Left cardiac atrium (tissue), 4 donors: ENCODE measurements at regions not wholly inside any gene's neighbourhood (a gene's known extent, or its start where the extent isn't known, plus 50 kb on each side); places are given as distances from the start of the nearest gene placed in this dataset.

Experiments used
- ATAC-seq, 2 donors: fragments of 200-7000 bp; cut with Tn5 transposase; one replicate each; pipeline ENCODE4 v1.9.1; 2020; ENCODE audit warnings: mild to moderate bottlenecking in 2 of 2, moderate library complexity in 2 of 2
- DNase-seq: peaks from one replicate; pipeline ENCODE4 v3.0.0-alpha.2; 2020
- intact Hi-C, 2 donors: fragments of 100-400 bp; cut with DNase I; formaldehyde crosslinking; loops; one replicate each; pipeline versions ENCODE4 v1.14.1 to v1.15.1; 2022 to 2023
- donor health status: DM: no; HTN: yes; CAD: no.
- donor health status: DM: no; HTN: yes; CAD: no; lungs with severe emphysema.
- donor health status: DM: yes; HTN: yes; CAD: no.
- donor health status: Dilated cardiomyopathy.

DNA sequence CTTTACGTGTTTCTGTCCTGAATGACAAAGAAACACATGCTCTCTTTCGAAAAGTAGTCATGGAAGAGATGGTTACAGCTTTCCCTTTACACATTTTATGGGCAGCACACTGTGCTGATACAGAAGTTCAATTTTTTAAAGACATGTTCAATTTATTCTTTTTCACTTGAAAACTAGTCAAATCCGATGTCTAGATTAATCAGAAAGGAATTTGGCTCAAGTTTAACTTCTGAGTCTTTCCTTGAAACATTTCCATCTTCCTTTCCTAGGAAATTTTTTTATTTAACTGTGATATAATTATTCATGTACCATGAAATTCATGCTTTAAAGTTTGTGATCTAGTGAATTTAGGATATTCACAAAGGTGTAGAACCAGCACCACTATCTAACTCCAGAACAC is 360.1 kb downstream of the TNS3 start:
- DNase-seq (no peak), ATAC-seq (no peak)
- intact Hi-C loops, result no loop called here

DNA sequence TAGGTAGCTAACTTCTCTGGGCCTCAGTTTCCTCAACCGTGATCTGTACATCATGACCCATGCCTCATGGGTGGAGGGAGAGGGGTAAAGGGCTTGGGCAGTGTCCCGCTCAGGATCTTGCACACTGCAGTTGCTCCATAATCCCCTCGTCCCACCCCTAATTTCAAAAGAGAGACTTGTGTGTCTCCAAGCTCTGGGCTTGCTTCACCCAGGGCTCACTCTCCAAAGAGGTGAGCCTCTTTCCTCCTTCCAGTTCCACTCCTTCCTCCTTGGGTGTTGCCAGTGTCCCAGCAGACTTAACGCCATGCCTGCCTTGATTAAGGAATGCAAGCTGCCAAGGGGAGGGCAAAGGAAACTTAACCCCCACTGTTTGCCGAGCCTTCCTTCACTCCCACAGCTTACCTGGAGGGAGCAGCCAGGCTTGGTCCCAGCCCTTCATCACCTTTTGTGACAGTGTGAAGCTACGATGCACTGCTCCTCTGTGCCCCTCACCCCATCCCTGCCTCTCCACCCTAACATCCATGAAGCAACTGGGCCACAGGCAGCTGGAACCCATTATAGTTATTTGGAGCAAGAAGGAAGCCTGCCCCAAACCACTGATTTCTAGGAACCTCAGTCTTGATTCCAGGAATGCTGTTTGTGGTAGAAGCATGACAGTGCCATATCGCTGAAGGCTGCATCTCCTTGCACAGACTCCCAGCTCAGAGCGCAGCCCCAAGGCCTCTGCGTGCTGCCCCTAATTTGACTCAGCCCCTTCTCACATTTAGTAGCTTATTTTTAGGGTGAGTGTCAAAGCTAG is 363.3 kb downstream of the TNS3 start:
- intact Hi-C loops, result no loop called here
- peak in 1 of 2 donors; percentile 50 for ATAC-seq
- DNase-seq, result no peak

DNA sequence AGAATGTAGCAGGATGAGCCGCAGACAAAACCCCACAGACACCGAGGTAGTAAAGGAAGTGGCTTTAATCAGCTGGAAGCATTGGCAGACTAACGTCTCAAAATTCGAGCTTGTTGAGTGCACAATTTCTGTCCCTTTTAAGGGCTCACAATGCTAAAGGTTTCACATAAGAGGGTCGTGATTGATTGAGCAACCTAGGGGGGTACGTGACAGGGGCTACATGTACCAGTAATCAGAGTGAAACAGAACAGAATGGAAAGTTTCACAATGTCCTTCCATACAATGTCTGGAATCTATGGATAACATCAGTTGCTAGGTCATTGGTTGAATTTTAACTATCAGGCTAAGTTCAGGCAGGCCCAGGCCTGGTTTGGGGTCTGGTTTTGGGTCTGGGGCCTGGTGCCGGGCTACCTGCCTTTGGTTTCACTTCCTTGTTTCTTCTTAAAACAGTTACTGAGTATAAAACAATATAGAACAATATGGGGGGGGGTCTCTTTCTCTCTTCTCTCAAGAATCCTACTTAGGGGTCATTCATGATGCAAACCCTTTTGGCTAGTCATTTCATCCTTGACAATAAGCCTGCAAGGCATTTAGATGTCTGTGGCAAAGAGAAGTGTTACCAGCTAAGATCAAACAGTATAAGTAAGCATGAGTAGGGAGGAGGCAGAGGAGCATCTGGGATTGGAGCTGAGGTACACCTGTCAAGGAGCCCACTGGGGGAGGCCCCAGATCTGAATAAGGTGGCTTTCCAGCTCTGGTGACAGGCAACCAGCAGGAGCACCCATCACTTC is 364.1 kb downstream of the TNS3 start:
- intact Hi-C loops, result no loop called here
- ATAC-seq (no peak), DNase-seq (no peak)

DNA sequence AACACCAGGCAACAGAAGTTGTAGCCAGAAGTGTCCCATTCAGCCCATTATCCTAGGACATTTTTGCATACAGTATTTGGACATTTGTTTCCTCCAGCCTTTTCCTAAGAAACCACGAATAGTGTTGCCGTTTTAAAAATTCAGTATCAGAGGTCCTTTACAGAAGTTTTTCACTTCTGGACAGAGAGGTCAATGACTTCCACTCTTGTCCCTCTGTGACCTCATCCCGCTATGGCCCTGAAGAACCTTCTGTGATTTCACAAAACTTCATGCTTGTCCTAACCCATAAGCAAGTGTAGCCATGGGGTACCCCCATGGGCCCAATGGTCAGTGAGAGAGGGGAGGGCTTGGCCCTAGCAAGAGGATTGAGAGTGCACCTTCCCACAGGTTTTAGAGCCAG is 364.8 kb downstream of the TNS3 start:
- DNase-seq (no peak), ATAC-seq (no peak)
- intact Hi-C loops, result no loop called here

DNA sequence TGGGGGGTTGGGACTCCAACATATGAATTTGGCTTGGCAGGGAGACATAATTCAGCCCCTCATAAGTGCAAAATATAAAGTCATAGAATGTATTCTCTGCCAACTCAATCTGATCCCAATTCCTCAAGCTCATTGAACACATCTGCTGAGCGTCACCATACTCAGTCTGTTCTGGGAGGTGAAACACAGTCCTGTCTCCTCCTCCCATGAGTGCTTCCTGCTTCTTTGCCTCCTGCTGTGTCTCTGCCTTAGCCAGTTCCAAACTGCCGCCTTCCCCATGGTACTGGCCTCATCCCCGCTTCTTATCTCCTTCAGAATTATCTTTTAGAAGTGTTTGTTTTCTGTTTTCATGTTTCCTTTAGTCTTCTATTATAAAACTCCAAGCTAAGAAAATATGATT is 365.5 kb downstream of the TNS3 start:
- no peak for DNase-seq
- intact Hi-C loops, result no loop called here
- no peak for ATAC-seq

DNA sequence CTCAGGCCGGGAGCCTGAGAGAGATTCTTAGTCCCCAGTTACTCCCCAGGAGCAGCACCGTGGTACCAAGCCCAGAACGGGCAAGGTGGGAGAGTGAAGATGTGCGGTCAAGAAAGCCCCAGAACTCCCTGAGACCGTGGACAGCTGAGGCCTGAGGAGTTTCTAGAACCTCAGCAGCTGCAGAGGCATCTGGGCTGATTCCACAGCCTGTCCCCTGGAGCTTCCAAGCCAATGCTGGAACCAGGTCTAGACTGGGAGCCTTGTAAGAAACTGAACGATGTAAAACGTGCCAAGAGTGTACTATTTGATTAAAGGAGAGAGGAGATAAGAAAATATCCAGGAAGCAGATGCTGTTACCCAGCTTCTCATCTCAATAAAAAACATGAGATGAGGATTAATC is 366.3 kb downstream of the TNS3 start:
- DNase-seq (no peak), ATAC-seq (peak in 1 of 2 donors; percentile 68)
- intact Hi-C loops, result no loop called here

DNA sequence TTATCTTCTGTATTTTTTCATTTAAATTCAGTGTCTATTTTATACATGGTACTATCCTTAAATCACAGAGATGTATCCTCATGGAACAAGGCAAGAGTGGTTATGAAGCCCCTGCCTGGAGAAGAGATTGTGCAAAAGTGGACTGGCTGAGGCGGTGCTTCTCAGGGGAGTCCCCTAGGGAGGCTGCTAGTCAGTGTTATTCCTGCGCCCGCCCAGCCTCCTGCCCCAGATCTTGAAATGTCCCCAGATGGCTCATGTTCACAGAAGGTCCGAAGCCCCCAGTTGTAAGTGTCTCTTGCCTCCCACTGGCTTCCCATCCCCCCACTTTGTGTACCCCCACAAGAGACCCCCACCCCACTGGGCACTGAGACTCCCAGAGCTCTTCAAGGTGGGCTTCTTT is 366.9 kb downstream of the TNS3 start:
- DNase-seq, result no peak
- peak; percentile 27 to 39 for ATAC-seq
- intact Hi-C loops, result no loop called here

DNA sequence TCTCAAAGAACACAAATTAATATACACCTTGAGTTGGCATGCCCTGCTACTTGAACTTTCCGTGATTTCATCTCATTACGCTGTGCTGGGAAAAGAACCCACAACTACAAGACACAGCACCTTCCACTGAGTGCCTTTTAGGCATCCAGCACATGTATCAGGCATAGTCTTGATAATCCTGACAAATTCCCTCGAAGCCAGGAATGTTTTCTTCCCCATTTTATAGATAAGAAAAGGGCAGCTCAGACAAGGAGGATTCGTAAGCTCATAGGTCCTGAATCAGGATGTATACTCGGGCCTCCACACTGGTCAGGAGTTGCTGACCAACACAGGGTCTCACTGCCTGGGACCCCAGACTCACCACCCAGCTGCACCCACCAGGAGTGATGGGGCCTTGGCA is 368.6 kb downstream of the TNS3 start:
- ATAC-seq, result no peak
- DNase-seq, result no peak
- intact Hi-C loops, result no loop called here

DNA sequence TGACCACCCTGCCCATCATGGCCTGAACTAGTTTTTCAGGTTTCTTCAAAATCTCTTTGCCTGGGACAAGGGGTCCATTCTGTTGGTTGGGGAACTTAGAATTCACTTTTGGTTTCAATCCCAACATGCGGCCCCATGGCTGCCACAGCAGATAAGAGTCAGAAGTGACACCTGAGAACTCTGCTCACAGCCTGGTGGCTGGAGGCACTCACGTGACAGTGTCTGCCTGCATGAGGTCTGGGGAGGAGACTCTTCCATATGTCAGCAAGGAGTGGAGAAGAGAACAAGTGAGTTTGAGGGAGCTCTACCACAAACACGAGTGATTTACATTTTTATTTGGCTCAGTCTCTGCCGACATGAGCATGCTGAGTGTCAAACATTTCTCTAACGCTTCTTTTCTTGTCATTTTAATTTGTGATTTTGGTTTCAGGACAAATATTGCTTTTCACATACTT is 370.4 kb downstream of the TNS3 start:
- DNase-seq, result no peak
- intact Hi-C loops, result no loop called here
- ATAC-seq, result no peak

DNA sequence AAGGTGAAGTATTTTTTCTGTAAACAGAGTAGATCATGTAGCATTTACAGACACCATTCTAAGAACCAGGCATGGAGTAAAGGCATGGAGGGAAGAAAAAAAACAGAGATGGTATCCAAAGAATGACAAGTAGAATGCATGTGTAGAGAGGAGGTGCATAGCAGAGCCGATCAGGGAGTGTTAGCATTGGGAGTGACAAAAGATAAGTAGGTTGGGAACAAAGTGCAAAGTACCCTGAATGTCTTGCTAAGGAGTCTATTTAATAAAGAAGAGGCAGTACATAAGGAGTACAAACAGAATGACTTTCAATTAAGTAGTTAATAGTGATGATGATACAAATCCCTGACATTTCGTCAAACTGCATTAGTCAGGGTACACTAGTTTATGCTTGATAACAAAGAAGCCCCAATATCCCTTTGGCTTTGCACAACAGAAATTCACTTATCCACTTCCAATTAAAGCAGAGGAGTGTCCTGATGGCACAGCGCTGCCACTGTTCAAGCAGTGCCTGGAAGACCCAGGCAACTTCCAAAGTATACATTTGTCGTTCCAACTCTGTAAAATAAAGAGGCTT is 371.5 kb downstream of the TNS3 start:
- ATAC-seq, result no peak
- intact Hi-C loops, result no loop called here
- DNase-seq, result no peak

DNA sequence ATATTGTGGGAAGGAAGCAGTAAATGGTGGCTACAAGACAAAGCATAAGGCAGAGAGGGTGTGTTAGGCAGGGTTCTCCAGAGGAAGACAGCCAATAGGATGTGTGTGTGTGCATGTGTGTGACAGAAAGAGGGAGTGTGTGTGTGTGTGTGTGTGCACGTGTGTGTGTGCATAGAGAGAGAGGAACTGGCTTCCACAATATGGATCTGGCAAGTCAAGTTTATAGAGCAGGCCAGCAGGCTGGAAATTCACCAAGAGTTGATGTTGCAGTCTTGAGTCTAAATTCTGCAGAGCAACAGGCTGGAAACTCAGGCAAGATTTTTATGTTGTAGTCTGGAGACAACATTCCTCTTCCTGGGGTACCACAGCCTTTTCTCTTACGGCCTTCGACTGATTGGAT is 374.0 kb downstream of the TNS3 start:
- ATAC-seq (no peak), DNase-seq (no peak)
- intact Hi-C loops, result no loop called here

DNA sequence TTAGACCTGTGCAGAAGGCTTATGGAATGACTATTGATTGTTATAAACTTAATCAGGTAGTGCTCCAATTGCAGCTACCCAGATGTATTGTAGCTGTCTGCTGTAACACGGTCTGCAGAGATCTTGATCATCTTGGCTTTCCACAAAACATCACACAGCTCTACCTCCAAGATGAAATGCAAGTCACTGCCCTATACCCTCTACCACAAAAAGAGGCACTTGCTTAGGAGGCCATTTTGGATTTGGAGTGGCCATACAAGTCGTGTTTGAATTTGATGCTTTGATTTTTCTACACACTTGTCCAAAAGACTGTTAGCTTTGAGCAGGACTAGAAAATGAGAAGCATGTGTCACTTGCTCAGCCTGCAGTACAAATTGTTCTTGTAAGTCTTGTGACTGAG is 377.2 kb downstream of the TNS3 start:
- no peak for DNase-seq
- intact Hi-C loops, result no loop called here
- no peak for ATAC-seq

DNA sequence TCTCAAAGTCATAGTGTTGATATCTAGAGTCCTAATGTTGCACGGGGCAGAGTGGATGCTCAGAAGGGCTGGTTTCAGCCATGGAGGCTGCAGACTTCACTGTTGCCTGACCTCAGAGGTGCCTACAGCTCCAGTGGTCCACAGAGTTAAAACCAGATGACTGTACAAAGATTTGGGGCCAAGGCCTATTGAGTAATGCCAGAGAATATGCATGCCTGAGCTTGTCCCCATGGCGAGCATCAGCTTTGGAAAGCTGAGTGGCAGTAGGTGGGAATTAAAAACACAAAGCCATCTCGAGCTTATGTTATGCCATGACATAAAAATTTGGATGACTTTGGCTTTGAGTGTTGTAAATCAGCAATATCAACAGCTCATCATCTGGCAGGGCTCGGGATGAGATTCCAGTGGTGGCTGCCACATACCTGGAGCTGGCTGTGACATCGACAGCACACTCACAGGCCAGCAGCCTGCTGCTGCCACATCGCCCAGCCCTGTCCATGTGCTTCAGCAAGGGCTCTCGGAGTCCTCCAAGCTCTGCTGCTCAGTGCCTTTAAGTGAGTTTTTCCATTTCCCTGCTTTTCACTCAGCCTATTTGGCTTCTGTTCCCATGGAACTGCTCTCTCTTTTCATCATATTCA is 379.6 kb downstream of the TNS3 start:
- DNase-seq (no peak), ATAC-seq (no peak)
- intact Hi-C loops, result no loop called here

DNA sequence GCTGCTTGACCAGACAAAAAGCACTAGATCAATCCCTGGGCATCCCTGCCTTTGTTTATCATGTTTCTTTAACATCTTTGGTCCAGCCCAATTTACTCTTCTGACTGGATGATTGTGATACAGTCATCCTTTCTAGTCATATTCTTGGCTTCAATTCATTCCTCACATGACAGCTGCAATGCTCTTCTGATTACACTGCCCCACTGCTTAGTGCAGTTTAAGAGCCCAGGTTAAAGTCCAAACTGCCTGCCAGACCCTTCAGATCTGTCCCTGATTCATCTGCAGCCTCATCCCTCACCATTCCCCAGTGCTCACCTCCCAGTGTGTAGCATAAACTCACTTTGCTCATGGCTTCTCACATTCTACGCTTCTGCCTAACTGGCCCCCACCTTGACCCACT is 383.8 kb downstream of the TNS3 start:
- DNase-seq (no peak), ATAC-seq (peak in 1 of 2 donors; percentile 56)
- intact Hi-C loops, result no loop called here

DNA sequence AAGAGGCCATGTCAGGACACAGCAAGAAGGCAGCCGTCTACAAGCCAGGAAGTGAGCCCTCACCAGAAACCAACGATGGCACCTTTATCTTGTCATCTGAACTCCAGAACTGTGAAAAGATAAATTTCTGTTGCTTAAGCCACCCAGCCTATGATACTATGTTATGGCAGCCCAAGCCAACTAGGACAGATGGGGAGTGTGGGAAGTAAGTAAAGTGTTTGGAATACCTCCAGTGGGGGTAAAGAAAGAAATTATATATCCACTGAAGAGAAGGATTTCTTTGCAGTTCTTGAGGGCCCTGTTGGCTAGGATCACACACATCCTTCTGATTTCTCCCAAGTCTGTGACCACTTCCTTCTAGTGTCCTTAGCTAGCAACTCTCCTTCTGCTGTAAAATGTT is 384.4 kb downstream of the TNS3 start:
- ATAC-seq (no peak), DNase-seq (no peak)
- intact Hi-C loops, result no loop called here

DNA sequence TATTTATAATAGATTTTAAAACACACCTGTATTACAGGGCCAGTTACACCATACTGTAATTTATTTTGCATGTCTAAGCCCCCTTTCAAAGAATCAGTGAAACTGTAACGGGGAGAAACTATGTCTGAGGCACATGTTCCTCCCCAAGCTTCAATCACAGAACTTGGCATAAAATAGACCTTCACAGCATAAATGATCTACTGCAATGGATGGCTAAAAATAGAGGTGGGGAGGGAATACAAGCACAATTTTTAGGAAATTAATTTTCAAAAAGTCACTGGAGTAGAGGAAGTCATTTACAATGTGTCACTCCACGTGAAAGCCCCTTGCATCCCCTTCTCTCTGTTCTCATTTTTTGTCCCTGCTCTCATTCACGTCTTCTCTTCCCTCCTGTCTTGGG is 385.2 kb downstream of the TNS3 start:
- intact Hi-C loops, result no loop called here

DNA sequence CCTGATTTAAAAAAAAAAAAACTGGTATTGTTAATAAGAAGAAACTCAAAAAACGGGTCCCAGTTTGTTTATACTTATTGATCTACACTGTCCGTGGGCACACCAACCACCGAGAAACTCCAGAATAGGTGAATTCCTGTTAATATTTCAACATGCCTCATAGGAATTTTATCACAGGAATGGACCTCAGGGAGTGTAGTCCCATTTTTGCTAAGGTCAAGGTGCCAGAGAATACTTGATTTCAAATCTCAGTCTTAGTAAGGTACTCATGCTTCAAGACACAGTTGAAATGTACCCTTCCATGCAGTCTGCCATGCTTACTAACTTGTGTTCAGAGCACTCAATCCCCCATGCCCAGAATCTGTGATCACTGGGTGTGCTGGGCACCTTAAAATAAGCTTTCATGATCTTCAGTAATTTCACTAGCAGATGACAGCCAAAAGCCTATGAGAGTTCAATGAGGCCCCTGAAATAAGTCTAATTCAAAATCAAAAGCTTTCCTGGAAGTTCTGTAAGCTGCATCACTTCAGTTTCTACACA is 385.7 kb downstream of the TNS3 start:
- no peak for DNase-seq
- intact Hi-C loops, result no loop called here
- ATAC-seq, result no peak

More for the DNA sequence above, 385.2 kb downstream of the TNS3 start:
- ATAC-seq (no peak), DNase-seq (no peak)

DNA sequence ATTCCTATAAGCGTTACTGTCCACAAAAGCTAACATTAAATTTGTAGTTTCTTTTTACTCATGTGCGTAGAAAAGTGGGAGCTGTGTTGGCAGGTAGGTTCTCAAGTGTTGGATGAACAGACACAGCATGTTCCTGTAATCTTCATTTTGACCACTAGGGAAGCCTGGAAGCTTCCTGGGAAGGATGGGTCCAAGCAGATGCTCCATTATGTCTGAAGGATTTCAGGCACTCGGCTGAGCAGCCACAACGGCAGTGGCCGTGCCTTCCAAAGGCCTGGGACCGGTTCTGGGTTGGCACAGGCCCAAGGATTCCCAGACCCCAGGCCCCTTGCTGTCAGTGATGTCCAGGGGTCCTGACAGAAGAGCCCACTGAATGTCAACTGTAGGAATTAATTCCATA is 386.3 kb downstream of the TNS3 start:
- ATAC-seq (no peak), DNase-seq (no peak)
- intact Hi-C loops, result no loop called here

DNA sequence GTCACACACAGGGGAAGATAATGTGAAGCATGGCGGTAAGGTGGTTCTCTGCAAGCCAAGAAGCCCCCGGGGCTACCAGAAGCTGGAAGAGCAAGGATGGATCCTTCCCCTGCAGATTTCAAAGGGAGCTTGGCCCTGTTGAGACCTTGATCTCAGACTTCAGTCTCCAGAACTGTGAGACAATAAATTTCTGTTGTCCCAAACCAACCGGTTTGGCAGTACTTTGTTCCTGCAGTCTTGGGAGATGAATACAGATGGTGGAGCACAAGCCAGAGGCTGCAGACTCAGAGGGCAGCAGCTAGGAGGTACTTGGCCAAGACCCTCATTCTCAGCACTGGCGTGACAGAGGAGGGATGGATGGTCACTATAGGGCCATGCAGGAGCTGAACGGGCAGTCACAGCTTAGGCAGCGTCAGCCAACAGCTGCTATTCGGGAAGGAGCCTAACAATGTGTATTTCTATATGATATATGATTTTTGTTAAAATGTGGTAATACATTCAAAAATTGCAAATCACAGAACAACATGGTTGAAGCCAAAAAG is 387.3 kb downstream of the TNS3 start:
- intact Hi-C loops, result no loop called here
- ATAC-seq (no peak), DNase-seq (no peak)
